NCI-H2196 (cell line): ENCODE measurements at regions not wholly inside any gene's neighbourhood (a gene's known extent, or its start where the extent isn't known, plus 50 kb on each side); places are given as distances from the start of the nearest gene placed in this dataset.

ENCODE experiments used
- DNase-seq: peaks from one replicate; lab custom pipeline; 2025; ENCODE audit not compliant: unreplicated experiment; lab: John Stamatoyannopoulos, UW

DNA sequence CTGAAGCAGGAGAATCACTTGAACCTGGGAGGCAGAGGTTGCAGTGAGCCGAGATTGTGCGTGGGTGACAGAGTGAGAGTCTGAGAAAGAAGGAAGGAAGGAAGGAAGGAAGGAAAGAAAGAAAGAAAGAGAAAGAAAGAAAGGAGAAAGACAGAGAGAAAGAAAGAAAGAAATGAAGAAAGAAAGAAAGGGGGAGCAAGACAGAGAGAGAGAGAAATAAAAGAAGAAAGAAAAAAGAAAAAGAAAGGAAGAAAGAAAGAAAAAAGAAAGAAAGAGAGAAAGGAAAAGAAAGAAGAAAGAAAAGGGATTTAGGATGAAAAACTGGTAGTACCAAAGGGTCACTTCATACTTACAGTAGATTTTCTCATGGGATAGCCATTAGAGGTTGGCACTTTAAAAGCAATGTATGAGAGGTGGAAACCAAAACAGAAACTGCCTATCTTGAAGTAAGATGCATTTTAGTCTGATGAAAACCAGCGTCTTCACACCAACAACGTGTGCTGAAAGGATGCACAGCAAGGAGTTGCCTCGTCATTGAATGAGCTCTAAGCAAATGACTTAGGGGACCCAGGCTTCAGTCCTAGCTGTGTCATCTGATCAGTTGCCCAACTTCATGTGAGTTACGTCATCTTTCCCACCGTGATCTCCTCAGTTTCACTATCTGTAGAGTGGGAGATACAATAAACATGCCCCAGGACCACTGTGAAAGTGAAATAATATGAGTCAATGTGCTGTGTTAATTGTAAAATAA is 133.9 kb upstream of the NEDD9 start:
- DNase-seq = no peak

DNA sequence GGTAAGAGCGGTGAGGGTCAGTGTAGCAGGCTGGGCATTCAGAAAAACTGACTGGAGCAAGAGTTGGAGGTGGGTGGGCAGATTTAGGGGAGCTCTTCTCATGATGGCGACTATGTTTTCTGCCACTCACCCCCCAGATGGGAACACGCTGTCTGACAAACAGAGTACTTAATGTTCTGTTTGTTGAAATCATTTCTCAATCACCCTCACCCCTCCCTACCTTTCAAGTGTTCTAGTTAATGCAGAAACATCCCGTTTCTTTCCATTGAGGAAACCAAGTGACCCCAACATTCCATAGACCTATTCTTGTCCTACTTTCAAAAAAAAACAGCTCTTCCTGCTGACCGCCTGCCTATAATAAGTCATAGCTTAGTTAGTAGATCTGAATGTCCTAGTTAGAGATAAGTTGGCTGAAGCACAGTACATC is 132.5 kb upstream of the NEDD9 start:
- no peak for DNase-seq

DNA sequence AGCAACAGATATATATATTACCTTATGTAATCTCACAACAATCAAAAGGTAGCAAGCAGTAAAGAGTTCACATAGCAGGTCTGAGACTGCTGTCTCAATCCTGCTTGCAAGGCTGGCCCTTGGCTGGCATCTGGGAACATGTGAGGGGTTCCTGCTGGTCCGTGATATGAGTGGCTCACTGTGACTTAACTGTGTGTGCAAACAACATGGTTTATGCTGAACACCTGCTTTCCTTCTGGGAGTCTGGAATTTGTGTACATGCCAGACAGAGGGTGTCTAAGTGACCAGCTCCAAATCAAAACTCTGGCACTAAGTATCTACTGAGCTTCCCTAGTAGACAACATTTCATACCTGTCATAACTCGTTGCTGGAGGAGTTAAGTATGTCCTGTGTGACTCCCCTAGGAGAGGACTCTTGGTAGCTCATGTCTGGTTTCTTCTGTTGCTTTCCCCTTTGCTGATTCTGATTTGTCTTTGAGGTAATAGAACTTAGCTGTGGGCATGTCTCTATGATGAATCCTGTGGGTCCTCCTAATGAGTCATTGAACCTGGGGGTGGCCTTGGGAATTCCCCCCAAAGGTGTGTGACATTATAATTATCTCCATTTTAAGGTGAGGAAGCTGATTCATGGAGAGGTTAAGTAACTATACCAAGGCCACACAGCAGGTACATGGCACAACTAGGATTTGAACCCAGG is 131.6 kb upstream of the NEDD9 start:
- no peak for DNase-seq

DNA sequence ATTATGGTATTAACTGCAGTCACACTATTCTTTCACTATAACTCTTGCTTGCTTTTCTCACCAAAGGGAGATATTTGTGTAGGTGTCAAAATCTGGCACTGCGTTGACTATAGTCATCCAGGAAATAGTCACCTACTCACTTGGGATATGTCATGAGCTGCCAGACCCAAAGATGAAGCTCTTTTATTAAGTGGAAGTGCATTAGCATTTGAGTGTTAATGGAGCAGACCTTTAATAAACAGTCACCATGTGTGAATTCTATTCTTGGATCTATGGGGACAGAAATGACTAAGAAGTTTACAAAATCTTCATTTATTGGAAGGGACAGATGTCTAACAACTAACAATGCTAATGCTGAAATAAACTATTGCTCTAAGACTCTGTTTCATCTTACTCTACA is 130.1 kb upstream of the NEDD9 start:
- no peak for DNase-seq

GRCh38 chr6:11358904-11359830 is 126.7 kb upstream of the NEDD9 start:
- no peak for DNase-seq

- no peak for DNase-seq
Measured at GRCh38 chr6:11357285-11357684, 124.8 kb upstream of the NEDD9 start.

DNA sequence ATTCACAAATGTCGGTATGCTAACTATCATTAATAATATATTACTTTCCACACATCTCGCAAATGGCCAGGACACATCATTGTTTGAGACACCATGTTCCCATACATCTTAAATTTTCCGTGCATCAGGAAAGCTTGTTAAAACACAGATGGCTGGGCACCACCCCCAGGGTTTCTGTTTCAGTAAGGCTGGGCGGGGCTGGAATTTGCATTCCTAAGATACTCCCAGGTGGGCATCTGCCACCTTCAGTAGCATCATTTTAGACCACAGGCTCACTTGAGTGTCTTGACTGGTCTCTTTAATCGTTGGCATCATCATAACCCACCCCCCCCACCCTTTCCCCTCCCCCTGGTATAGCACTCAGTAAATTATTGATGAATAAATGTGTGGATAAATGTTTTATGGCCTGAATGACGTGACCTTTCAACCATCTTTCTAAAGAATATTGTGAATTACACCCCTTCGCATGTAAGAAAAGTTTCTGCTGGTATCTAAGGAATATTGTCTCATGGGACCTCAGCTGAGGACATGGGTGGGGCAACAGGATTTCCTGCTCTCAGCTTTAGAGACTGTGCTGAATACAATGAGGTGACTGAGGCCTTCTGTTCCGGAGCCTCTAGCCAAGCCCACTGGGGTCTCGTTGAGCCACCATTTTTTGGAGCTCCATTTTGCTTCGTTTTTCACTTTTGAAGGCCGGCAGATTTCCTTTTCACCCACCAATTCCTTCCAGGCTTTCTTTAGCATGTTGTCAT is 124.1 kb upstream of the NEDD9 start:
- no peak for DNase-seq

GRCh38 chr6:11353921-11354389 is 121.5 kb upstream of the NEDD9 start:
- DNase-seq = no peak

DNA sequence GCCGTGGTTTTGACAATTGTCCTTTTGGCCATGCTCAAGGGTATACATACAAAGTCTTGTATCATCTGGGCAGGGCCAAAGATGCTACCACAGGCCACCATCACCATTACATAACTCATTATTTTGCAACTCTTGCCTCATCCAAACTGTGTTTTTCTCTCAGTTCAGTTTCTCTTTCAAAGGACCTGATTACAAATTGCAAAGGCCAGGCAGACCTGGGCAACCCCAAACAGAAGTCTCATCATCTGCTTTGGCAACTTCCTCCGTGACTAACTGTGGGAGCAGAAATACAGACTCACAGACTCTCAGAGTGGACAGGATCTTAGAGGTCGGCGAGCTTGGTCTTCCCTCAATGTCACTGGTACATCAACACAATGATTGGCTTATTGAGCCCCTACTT is 117.8 kb upstream of the NEDD9 start:
- no peak for DNase-seq

DNA sequence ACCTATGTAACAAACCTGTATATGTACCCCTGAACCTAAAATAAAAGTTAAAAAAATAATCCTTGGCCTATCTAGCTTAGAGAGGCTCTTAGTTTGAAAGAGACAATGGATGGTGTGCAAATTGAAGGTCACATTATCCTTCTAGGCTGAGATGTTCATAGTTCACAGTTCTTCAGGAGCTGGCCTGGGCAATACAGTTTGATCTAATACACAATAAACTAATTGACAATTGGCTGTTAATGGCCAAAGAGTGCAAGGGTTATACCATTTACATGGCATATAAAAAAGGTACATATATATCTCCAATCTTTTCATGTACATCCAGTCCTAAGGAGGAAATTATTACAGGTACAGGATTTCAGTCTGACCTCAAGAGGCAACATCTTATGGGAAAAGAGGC is 117.4 kb upstream of the NEDD9 start:
- DNase-seq = no peak

- no peak for DNase-seq
Measured at GRCh38 chr6:11346516-11346915, 114.0 kb upstream of the NEDD9 start.

- no peak for DNase-seq
Measured at GRCh38 chr6:11345536-11345935, 113.1 kb upstream of the NEDD9 start.

DNA sequence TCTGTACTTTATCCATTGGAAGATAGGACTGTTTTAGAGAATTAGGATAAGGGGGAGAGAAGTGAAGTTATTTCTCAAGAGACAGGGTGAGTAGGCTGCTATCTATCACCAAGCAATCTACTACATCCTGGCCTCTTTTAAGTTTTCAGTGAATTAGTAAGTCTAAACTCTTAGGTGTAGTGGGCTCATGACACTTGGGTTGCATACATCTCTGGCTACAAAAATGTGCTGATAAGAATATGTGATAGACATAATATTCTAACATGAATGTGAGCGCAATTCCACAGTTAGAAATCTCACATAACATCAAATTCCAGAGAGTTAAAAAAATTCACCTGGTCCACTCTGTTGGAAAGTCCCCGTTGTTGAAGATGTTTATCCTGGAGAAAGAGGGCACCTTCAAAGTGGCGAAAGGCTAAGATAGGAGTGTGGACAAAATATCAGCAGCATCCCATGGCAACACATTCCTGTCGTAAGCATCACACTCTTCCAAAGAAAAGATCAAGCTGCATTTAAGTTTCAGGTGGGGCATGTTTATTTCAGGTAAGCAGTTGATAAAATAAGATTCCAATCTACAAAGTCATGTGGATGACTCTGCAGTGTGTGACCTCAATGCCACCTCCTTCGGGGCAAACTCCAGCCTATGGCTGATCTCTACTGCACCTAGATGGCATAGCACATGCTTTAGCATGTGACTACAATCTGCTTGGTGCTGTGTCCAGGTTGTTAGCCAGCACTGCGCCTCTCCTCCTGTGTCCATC is 111.7 kb upstream of the NEDD9 start:
- no peak for DNase-seq

GRCh38 chr6:11341867-11342266 is 109.4 kb upstream of the NEDD9 start:
- no peak for DNase-seq

DNA sequence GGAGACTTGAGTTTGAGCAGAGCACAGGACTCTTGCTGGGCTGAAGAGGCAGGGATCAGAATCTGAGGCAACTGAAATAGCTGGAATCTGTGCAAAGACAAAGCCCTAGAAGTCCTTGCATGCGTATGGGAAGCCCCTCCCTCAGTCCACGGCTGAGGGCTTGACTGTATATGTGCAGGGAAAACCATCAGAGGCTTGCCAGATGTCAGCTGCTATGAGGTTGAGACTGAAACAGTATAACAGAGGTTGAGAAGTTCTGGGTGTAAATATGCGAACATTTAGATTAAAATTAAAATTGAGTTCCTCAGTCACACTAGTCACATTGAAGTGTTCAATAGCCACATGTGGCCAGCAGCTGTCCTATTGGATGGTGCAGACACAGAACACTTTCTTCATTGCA is 108.8 kb upstream of the NEDD9 start:
- no peak for DNase-seq

GRCh38 chr6:11339380-11339779 is 106.9 kb upstream of the NEDD9 start:
- no peak for DNase-seq

DNA sequence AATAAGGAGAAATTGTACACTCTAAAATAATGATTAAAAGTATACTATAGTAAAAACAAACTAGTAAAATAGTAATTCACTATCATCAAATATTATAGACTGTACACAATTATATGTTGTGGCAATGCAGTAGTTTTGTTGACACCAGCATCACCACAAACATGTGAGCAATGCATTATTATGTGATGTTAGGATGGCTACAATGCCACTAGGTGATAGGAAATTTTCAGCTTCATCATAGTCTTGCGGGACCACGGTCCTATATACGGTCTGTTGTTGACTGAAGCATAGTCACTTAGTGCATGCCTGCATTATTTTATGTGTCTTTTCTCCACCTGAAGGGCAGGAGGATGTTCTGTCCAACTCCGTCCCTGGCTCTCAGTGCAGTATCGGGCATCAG is 104.8 kb upstream of the NEDD9 start:
- DNase-seq = no peak

GRCh38 chr6:11335826-11336225 is 103.4 kb upstream of the NEDD9 start:
- no peak for DNase-seq

- DNase-seq = peak; percentile 14
Measured at GRCh38 chr6:11333132-11333849, 100.8 kb upstream of the NEDD9 start.
